GM12874 (cell line): ENCODE measurements at regions not wholly inside any gene's neighbourhood (a gene's known extent, or its start where the extent isn't known, plus 50 kb on each side); places are given as distances from the start of the nearest gene placed in this dataset.

ENCODE experiments used
- TF ChIP-seq, protein P1 (sequence below): IDR thresholded peaks from 2 replicates; pipeline ENCODE4 v1.5.1; 2011; ENCODE audit warnings: low read depth, mild to moderate bottlenecking, control low read depth, low read length, moderate library complexity; ENCODE audit not compliant: insufficient read depth

DNA sequence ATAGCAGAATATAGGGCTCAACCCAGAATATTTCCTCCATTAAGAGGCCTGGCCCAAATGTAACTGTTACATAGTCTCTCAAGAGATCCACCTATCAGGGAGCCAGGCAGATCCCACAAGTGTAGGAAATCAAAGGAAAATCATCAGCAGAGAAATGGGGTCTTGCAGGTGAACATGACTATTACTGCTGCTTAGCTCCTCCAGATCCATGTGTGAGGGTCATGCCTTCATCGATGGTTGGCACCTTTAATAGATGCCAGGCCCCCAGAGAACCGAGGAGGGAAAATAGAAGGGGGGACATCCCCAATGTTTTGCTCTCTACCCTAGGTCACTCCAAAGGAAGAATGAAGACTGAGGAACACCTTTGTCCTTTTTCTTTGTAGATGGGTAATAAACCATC lies 1029.9 kb upstream of the CADM2 start:
- TF ChIP-seq, protein P1, sequence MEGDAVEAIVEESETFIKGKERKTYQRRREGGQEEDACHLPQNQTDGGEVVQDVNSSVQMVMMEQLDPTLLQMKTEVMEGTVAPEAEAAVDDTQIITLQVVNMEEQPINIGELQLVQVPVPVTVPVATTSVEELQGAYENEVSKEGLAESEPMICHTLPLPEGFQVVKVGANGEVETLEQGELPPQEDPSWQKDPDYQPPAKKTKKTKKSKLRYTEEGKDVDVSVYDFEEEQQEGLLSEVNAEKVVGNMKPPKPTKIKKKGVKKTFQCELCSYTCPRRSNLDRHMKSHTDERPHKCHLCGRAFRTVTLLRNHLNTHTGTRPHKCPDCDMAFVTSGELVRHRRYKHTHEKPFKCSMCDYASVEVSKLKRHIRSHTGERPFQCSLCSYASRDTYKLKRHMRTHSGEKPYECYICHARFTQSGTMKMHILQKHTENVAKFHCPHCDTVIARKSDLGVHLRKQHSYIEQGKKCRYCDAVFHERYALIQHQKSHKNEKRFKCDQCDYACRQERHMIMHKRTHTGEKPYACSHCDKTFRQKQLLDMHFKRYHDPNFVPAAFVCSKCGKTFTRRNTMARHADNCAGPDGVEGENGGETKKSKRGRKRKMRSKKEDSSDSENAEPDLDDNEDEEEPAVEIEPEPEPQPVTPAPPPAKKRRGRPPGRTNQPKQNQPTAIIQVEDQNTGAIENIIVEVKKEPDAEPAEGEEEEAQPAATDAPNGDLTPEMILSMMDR: no peak

DNA sequence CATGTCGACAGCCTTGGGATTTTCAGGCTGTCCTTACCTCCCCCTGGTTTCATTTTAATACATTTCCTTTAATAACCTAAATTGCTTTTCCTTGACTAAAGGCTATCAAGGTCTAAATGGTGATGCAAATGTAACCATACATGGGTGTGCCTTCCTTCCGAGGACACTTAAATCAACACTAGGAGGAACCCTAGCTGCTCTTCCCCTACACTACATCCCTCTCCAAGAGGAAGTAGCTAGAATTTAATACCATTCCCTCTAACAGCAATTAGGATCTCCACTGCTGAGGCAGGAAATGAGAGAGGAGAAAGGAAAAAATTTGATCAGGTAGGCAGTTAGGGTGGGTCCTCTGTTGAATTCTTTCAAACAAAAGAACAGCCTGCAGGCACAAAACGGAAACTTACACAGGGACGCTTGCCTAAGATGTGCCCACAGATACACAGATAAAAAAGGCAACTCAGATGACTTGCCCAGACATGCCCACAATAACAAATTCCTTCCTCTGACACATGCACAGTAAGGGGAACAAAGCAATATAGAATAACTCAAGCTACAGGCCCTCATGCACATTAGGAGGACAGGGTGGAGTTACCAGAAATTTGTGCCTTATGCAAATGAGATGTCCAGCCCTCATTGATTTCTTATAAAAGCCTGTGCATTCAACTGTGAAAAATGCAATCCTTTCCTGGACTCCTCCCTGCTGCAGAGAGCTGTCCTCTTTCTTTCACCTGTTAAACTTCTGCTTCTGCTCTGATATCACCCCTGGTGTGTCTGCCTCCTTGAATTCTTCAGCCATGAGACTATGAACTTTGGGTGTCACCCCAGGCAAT lies 1024.4 kb upstream of the CADM2 start:
- TF ChIP-seq, protein P1: no peak

- TF ChIP-seq, protein P1: no peak
Measured at GRCh38 chr3:83938491-83938890, 1020.3 kb upstream of the CADM2 start.

GRCh38 chr3:83941990-83942745 lies 1016.6 kb upstream of the CADM2 start:
- TF ChIP-seq, protein P1: no peak

DNA sequence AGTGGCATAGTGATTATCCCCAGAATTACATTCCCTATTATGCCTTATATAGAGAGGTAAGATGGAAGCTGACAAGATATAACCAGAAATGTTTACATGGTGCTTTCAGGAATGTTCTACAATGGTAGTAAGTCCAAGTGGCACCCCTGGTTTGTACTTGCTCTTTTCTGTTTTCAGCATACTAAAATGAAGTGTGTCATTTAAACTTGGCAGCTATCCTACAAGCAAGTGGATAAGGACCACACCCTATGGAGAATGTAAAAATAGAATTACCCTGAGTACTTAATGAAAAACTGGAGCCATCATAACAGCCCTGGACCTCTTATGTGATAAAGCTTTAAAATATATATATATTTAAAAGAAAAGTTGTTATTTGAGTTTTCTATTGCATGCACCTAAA lies 1012.7 kb upstream of the CADM2 start:
- TF ChIP-seq, protein P1: no peak

DNA sequence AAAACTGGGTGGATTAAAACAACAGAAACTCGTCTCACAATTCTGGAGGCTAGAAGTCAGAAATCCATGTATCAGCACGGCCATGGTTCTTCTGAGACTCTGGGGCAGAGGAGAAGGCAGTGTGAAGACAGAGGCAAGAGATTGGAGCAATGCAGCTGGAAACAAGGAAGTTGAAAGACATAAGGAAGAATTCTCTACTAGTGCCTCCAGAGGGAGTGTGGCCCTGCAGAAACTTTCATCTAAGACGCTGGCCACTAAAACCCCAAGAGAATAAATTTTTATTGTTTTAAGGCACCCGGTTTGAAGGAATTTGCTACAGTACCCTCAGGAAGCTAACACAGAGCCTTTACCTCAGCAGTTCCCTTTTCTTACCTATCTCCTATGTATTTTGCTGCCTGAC lies 1012.2 kb upstream of the CADM2 start:
- TF ChIP-seq, protein P1: no peak

- TF ChIP-seq, protein P1: no peak
Measured at GRCh38 chr3:83948771-83949170, 1010.0 kb upstream of the CADM2 start.
